ENCODE measurements at regions not wholly inside any gene's neighbourhood (a gene's known extent, or its start where the extent isn't known, plus 50 kb on each side); places are given as distances from the start of the nearest gene placed in this dataset.

- H3K9ac ChIP-seq (ENCODE audit: low read depth, low read length): no peak overlapping the region
- H3K4me1 ChIP-seq (ENCODE audit: insufficient read depth, low read length): no peaks in the 10 kb centered on the region
- no peaks in the 10 kb centered on the region for H3K9me3 ChIP-seq (ENCODE audit: control insufficient read depth, insufficient read depth, low read length)
- no peaks in the 10 kb centered on the region for H3K36me3 ChIP-seq (ENCODE audit: insufficient read depth, low read length)
Observed at GRCh38 chr13:89955773-89956172, 1391.7 kb upstream of the MIR17HG start.

DNA sequence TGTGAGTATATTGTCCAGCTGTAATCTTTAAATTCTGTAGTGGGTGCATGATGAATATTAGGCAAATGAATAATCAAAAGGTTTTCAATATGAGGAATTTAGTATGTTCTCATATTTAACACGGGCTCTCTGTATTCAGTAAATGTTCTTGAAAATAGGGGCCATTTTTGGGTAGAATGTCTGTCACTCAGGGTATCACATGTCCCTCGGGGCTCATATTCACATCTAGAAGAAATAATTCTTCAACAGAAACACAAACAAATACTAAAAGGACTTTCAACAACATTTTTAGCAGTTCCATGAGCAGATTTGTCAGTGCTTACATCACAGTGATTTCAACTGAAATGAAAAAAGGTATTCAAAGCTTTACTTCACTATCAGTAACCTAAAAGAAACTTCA, 1388.4 kb upstream of the MIR17HG start:
- H3K9ac ChIP-seq (ENCODE audit: low read depth, low read length): no peak overlapping the region
- H3K9me3 ChIP-seq (ENCODE audit: control insufficient read depth, insufficient read depth, low read length): no peaks in the 10 kb centered on the region
- no peaks in the 10 kb centered on the region for H3K36me3 ChIP-seq (ENCODE audit: insufficient read depth, low read length)
- H3K4me1 ChIP-seq (ENCODE audit: insufficient read depth, low read length): no peaks in the 10 kb centered on the region

GRCh38 chr13:89965252-89965651, 1382.2 kb upstream of the MIR17HG start:
- Histone ChIP-seq H3K9me3 (ENCODE audit: control insufficient read depth, insufficient read depth, low read length) (no peaks in the 10 kb centered on the region), H3K9ac (ENCODE audit: low read depth, low read length) (no peak overlapping the region), H3K4me1 (ENCODE audit: insufficient read depth, low read length) (no peaks in the 10 kb centered on the region), H3K36me3 (ENCODE audit: insufficient read depth, low read length) (no peaks in the 10 kb centered on the region)

DNA sequence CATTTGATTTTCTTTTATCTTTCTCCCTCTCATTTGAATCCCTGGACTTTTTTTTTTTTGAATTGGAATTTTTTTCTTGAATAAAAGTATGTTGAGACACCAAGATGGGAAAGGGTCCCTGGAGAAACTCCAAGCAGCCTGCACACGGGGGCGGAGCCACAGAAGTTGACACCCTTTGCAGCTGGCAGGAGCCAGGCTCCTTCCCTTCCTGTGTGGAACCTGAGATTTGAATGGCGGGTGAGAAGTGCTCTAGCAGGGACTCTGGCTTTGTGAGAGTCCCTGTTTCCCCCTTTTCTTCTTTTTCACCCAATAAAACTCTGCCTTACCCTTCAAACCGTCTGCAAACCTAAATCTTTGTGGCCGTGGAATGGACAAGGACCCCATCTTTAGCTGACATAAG, 1381.0 kb upstream of the MIR17HG start:
- Histone ChIP-seq H3K36me3 (ENCODE audit: insufficient read depth, low read length) (no peaks in the 10 kb centered on the region), H3K9me3 (ENCODE audit: control insufficient read depth, insufficient read depth, low read length) (no peaks in the 10 kb centered on the region), H3K4me1 (ENCODE audit: insufficient read depth, low read length) (no peaks in the 10 kb centered on the region), H3K9ac (ENCODE audit: low read depth, low read length) (no peak overlapping the region)

DNA sequence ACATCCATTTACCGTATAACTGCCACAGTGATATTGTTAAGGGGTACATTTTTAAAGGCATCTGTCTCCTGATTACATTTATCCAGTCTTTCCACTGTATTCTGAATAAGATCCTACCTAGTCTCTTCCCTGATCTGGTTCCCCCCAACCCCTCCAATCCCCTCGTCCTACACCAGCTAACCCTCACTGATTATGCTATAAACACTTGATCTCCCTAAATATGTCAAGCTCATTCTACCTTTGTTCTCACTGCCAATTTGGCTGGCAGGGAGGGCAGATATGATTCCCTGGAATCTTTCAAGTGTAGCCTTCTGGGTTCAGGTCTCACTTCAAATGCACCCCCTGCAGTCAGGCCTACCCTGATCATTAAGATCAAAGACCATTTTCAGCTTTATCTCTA, 1379.8 kb upstream of the MIR17HG start:
- H3K9me3 ChIP-seq (ENCODE audit: control insufficient read depth, insufficient read depth, low read length): no peaks in the 10 kb centered on the region
- no peaks in the 10 kb centered on the region for H3K4me1 ChIP-seq (ENCODE audit: insufficient read depth, low read length)
- no peaks in the 10 kb centered on the region for H3K36me3 ChIP-seq (ENCODE audit: insufficient read depth, low read length)
- H3K9ac ChIP-seq (ENCODE audit: low read depth, low read length): no peak overlapping the region

DNA sequence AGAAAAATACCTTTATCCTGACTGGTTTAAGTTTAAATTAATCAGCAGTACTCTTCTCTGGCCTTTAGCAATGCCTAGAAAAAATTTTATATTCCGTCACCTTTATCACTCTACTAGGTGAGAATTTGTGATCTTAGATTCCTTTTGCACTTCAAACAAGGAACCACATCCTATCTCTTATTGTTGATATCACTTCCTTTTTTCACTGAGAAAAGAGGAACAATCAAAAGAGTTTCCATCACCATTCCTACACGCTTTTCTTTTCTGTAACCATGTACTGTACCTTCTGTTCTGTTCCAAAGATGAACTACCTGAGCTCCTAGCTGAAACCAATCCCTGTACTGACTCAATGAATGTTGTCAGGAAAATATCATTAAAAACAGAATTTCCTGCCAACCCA, 1379.0 kb upstream of the MIR17HG start:
- no peak overlapping the region for H3K9ac ChIP-seq (ENCODE audit: low read depth, low read length)
- H3K4me1 ChIP-seq (ENCODE audit: insufficient read depth, low read length): no peaks in the 10 kb centered on the region
- no peaks in the 10 kb centered on the region for H3K36me3 ChIP-seq (ENCODE audit: insufficient read depth, low read length)
- H3K9me3 ChIP-seq (ENCODE audit: control insufficient read depth, insufficient read depth, low read length): no peaks in the 10 kb centered on the region

GRCh38 chr13:89970353-89970709, 1377.2 kb upstream of the MIR17HG start:
- Histone ChIP-seq H3K4me1 (ENCODE audit: insufficient read depth, low read length) (no peaks in the 10 kb centered on the region), H3K9ac (ENCODE audit: low read depth, low read length) (no peak overlapping the region), H3K36me3 (ENCODE audit: insufficient read depth, low read length) (no peaks in the 10 kb centered on the region), H3K9me3 (ENCODE audit: control insufficient read depth, insufficient read depth, low read length) (no peaks in the 10 kb centered on the region)

DNA sequence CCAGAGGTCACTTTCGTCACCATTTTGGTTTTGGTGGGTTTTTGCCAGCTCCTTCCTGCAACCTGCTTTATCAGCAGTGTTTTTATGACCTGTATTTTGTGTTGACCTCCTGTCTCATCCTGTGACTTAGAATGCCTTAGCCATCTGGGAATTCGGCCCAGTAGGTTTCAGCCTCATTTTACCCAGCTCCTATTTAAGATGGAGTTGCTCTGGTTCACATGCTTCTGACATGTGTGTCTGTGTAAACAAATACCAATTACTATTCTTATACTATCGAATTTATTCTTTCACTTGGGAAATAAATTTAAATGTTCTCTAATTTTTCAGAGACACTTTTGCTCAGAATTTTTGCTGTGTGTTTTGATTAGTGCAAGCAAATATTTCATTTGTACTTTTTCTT, 1370.3 kb upstream of the MIR17HG start:
- Histone ChIP-seq H3K9ac (ENCODE audit: low read depth, low read length) (no peak overlapping the region), H3K36me3 (ENCODE audit: insufficient read depth, low read length) (no peaks in the 10 kb centered on the region), H3K4me1 (ENCODE audit: insufficient read depth, low read length) (no peaks in the 10 kb centered on the region), H3K9me3 (ENCODE audit: control insufficient read depth, insufficient read depth, low read length) (no peaks in the 10 kb centered on the region)

- no peaks in the 10 kb centered on the region for H3K36me3 ChIP-seq (ENCODE audit: insufficient read depth, low read length)
- no peaks in the 10 kb centered on the region for H3K4me1 ChIP-seq (ENCODE audit: insufficient read depth, low read length)
Observed at GRCh38 chr13:89980896-89981295, 1366.6 kb upstream of the MIR17HG start.

DNA sequence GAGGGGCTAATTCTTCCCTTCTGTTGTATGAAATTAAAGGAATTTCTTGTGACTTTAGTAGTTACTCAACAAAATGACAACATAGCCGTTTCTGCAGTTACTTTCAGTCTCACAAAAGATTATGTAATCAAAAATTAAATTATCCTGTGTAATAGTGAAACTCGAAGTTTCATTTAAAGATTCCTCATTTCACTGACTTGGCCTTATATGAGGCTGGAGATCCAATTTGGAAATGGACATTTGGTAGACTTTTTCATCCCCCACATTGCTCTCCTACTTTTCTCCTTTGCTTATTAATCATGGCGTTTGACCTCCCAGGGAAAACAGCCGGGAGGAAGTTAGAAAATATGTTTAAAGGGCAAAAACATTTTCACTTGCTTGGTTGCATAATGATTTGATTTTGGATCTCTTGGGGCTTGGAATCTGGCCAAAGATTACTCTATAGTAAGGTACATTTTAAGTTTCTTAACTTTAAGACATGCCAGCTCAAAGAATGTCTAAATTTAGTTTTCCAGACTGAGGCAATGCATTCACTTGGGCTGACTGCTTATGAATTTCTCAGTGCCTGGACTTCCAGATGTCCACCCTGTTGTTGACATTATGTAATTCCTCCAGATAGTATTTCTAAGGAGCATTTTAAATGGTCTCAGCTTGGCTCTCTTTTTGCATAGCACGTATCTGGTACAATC, 1364.9 kb upstream of the MIR17HG start:
- H3K9me3 ChIP-seq (ENCODE audit: control insufficient read depth, insufficient read depth, low read length): no peaks in the 10 kb centered on the region
- H3K36me3 ChIP-seq (ENCODE audit: insufficient read depth, low read length): no peaks in the 10 kb centered on the region
- no peaks in the 10 kb centered on the region for H3K4me1 ChIP-seq (ENCODE audit: insufficient read depth, low read length)
- H3K9ac ChIP-seq (ENCODE audit: low read depth, low read length): no peak overlapping the region

More at GRCh38 chr13:89980896-89981295, 1366.6 kb upstream of the MIR17HG start:
- H3K9me3 ChIP-seq (ENCODE audit: control insufficient read depth, insufficient read depth, low read length): no peaks in the 10 kb centered on the region
- no peak overlapping the region for H3K9ac ChIP-seq (ENCODE audit: low read depth, low read length)

DNA sequence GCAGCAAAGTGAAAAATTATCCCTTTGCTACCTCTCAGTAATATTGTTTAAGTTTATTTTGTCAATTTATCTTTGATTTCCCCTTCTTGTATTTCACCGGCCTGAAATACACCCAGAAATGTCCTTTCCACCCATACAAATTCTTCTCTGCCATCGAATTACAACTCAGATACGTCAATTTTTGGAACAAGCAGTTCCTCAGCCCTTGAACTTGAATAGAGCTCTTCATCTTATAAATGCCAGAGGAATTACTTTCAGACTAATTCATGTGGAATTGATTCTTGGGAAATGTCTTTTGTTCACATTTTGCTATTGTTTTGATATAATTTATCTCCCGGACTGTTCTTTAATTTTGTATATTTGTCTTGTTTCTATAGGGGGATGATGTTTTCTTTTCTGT, 1359.3 kb upstream of the MIR17HG start:
- no peaks in the 10 kb centered on the region for H3K36me3 ChIP-seq (ENCODE audit: insufficient read depth, low read length)
- no peaks in the 10 kb centered on the region for H3K4me1 ChIP-seq (ENCODE audit: insufficient read depth, low read length)
- no peak overlapping the region for H3K9ac ChIP-seq (ENCODE audit: low read depth, low read length)
- H3K9me3 ChIP-seq (ENCODE audit: control insufficient read depth, insufficient read depth, low read length): no peaks in the 10 kb centered on the region

DNA sequence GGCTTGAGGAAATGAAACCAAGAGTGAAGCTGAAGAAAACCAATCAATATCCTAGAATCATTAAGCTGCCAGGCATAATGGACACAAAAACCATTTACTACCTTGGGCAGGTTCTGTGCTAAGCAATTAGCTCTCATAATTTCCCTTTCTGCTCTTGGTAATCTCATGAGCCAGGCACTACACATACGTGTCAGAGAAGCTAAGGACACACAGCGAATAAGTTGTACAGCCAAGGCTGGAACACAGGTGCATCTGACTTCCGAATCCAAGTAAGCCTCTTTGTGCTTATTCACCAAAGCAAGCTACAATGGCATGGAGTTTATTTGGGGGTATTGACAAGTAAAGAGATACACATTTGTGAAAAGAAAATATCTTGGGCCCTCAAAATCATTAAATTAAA, 1343.9 kb upstream of the MIR17HG start:
- Histone ChIP-seq H3K9me3 (ENCODE audit: control insufficient read depth, insufficient read depth, low read length) (no peaks in the 10 kb centered on the region; the same call in 1 of the 2 replicates), H3K36me3 (ENCODE audit: insufficient read depth, low read length) (no peaks in the 10 kb centered on the region), H3K9ac (ENCODE audit: low read depth, low read length) (no peak overlapping the region), H3K4me1 (ENCODE audit: insufficient read depth, low read length) (peaks cover 1% of the 10 kb centered on the region)

DNA sequence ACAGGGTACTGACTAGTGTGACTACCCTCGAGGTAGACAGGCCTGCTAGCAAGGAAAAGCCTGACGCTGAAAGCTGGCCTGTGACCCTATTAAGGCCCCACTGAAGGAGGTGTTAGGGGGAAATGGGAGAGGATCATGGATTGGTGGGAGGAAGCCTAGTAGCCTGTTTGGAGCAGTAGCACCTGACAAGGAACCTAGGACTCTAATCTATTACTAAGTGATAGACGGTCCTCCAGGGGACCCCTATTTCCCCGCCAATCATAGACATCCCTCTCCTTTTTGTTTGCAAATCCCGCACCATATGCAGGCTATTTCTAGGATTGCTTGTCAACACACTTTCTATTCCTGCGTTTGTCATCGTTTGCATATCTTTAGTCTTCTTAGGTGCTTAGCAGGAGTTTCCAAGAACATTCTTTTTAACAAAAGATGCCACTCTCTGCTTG, 1338.8 kb upstream of the MIR17HG start:
- Histone ChIP-seq H3K36me3 (ENCODE audit: insufficient read depth, low read length) (no peaks in the 10 kb centered on the region), H3K9me3 (ENCODE audit: control insufficient read depth, insufficient read depth, low read length) (no peaks in the 10 kb centered on the region), H3K9ac (ENCODE audit: low read depth, low read length) (no peak overlapping the region; the same call in 1 of the 2 replicates), H3K4me1 (ENCODE audit: insufficient read depth, low read length) (peaks cover 4% of the 10 kb centered on the region)

DNA sequence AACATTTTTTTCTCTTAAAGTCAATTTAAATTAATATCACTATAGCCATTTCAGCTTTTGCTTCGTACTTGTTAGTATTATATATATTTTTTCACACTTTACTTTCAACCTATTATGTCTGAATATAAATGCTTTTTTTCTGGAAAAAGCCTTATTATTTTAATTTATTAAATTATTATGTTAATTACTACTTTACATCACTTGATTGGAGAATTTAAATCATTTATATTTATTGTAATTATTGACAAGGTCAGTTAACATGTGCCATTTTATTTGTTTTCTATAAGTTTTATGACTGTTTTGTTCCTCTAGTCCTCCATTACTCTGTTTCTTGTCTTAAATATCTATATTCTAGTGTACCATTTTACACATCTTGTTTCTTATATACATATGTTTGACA, 1333.4 kb upstream of the MIR17HG start:
- no peaks in the 10 kb centered on the region for H3K4me1 ChIP-seq (ENCODE audit: insufficient read depth, low read length)

DNA sequence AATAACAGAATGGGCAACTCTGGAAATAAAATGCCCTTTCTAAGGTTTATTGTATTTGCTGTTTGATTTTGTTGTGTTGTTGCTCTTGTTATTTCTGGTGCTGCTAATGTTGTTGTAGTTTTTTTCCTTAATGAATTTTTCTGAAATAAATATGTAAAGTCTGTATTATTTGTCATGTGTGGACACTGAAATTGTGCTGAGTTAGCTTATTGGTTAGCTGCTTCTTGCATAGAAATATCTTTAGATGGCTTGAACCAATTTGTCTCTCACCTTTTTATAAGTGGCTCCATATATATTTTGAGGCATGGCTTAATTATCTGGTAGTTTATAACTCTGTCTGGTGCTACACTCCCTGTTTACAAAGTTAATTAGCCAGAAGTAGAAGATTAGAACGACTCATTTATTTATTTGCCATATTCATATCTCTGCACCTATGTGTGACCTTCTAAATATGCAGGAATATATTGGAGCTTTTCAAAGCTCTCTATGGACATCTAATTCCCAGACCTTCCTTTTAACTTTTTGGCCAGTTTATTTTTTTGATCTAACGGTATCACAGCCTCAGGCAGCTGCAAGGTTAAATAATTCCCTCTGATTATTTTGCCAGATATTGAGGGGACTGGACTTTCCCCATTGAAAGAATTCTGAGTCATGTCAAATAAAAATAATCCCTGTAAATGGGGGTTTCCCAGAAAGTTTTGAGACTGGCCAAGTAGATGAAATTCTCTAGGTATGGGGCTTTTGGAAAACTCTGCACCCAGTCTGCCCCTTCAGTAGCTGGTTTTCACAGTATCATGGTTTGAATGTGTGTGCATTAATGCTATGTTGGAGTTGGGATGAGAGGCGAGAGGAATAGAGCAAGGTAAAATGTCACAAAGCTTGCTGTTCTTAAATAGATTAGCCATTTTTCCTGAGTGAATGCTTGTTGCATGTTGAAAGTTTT, 1331.7 kb upstream of the MIR17HG start:
- Histone ChIP-seq H3K9ac (ENCODE audit: low read depth, low read length) (no peak overlapping the region), H3K4me1 (ENCODE audit: insufficient read depth, low read length) (no peaks in the 10 kb centered on the region)

More for the DNA sequence above, 1333.4 kb upstream of the MIR17HG start:
- Histone ChIP-seq H3K36me3 (ENCODE audit: insufficient read depth, low read length) (no peaks in the 10 kb centered on the region), H3K9ac (ENCODE audit: low read depth, low read length) (no peak overlapping the region), H3K9me3 (ENCODE audit: control insufficient read depth, insufficient read depth, low read length) (no peaks in the 10 kb centered on the region)

More for the DNA sequence above, 1331.7 kb upstream of the MIR17HG start:
- H3K36me3 ChIP-seq (ENCODE audit: insufficient read depth, low read length): no peaks in the 10 kb centered on the region
- no peaks in the 10 kb centered on the region for H3K9me3 ChIP-seq (ENCODE audit: control insufficient read depth, insufficient read depth, low read length)

All from ES-I3 (cell line).